ENCODE measurements at regions not wholly inside any gene's neighbourhood (a gene's known extent, or its start where the extent isn't known, plus 50 kb on each side); places are given as distances from the start of the nearest gene placed in this dataset.

DNA sequence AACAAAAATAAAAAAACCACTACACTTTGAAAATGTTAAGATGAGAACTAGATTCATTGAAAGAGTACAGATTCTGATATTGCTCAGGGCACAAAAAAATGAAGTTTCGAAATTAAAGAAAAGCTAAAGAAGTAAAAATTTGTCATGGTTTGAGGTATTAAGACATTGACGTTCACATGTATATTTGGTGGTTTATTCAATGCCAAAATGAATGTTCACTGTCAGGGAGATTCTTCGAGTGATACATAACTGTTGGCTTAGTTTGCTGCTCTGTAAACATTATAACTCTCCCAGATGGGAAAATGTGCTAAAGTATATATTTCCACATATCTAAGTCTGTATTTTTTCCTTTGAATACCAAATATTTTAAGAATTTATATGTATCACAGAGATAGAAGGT is 345.0 kb downstream of the SEMA3D start:
- H3K27me3 ChIP-seq (ENCODE audit: insufficient read depth, low read length) = no peaks in the 10 kb centered on the region
- DNase-seq (ENCODE audit: low read depth, low spot score) (no peak), ATAC-seq (no peak)
- CTCF ChIA-PET = no interaction called here
- no peak overlapping the region for H3K4me2 ChIP-seq (ENCODE audit: low read length)
- no peaks in the 10 kb centered on the region for H3K4me1 ChIP-seq (ENCODE audit: control insufficient read depth in 1 of 2, insufficient read depth in 2 of 2, low read length in 2 of 2)
- RAD21 ChIA-PET (ENCODE audit: low non-redundant PET in 1 of 2, low total read pairs in 2 of 2, uncharacterized antibody in 2 of 2, unreplicated experiment in 2 of 2) = no interaction called here
- no TSS peak for BruUV-seq (replicated peaks)
- no peaks in the 10 kb centered on the region for H3K36me3 ChIP-seq (ENCODE audit: control insufficient read depth in 1 of 2, insufficient read depth in 2 of 2, low read length in 2 of 2)
- no peaks in the 10 kb centered on the region for H3K9me3 ChIP-seq (ENCODE audit: control insufficient read depth in 1 of 2, insufficient read depth in 1 of 2, low read depth in 1 of 2, low read length in 2 of 2)
- H3K79me2 ChIP-seq (ENCODE audit: insufficient read depth, low read length) = no peaks in the 10 kb centered on the region
- no peak overlapping the region for H3K27ac ChIP-seq (ENCODE audit: low read depth, low read length)
- H2AFZ ChIP-seq (ENCODE audit: low read depth, low read length, poor library complexity, severe bottlenecking) = no peak overlapping the region
- H3K9me2 ChIP-seq (ENCODE audit: insufficient read depth) = no peaks in the 10 kb centered on the region
- intact Hi-C loops (cut with micrococcal nuclease) = no loop called here
- TF ChIP-seq JUND (IDR thresholded peaks at IDR 0.05) (no peak), FOSL1 (IDR thresholded peaks at IDR 0.05; ENCODE audit: low read depth) (no peak), TCF7L2 (IDR thresholded peaks at IDR 0.05; ENCODE audit: borderline replicate concordance, extremely low read depth, insufficient read depth, insufficient read length) (no peak), RAD21 (IDR thresholded peaks at IDR 0.05; ENCODE audit: low read depth) (no peak), SIN3A (IDR thresholded peaks at IDR 0.05; ENCODE audit: low read depth) (no peak), POLR2AphosphoS5 (IDR thresholded peaks at IDR 0.05; ENCODE audit: low read depth, low read length) (no peak), YY1 (IDR thresholded peaks at IDR 0.05; ENCODE audit: extremely low read depth, insufficient replicate concordance, low read depth, low read length) (no peak), EZH2phosphoT487 (IDR thresholded peaks at IDR 0.05; ENCODE audit: borderline replicate concordance) (no peak), ZNF274 (IDR thresholded peaks at IDR 0.05; ENCODE audit: low read depth, low read length) (no peak), CBX3 (IDR thresholded peaks at IDR 0.05; ENCODE audit: low read depth) (no peak), CEBPB (IDR thresholded peaks at IDR 0.05; ENCODE audit: low read depth) (no peak), EGR1 (IDR thresholded peaks at IDR 0.05; ENCODE audit: low read depth) (no peak)
- TF ChIP-seq, protein P1, sequence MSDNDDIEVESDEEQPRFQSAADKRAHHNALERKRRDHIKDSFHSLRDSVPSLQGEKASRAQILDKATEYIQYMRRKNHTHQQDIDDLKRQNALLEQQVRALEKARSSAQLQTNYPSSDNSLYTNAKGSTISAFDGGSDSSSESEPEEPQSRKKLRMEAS (IDR thresholded peaks at IDR 0.05) = no peak
- TF ChIP-seq, protein P2, sequence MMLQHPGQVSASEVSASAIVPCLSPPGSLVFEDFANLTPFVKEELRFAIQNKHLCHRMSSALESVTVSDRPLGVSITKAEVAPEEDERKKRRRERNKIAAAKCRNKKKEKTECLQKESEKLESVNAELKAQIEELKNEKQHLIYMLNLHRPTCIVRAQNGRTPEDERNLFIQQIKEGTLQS (IDR thresholded peaks at IDR 0.05) = no peak
- TF ChIP-seq, protein P3, sequence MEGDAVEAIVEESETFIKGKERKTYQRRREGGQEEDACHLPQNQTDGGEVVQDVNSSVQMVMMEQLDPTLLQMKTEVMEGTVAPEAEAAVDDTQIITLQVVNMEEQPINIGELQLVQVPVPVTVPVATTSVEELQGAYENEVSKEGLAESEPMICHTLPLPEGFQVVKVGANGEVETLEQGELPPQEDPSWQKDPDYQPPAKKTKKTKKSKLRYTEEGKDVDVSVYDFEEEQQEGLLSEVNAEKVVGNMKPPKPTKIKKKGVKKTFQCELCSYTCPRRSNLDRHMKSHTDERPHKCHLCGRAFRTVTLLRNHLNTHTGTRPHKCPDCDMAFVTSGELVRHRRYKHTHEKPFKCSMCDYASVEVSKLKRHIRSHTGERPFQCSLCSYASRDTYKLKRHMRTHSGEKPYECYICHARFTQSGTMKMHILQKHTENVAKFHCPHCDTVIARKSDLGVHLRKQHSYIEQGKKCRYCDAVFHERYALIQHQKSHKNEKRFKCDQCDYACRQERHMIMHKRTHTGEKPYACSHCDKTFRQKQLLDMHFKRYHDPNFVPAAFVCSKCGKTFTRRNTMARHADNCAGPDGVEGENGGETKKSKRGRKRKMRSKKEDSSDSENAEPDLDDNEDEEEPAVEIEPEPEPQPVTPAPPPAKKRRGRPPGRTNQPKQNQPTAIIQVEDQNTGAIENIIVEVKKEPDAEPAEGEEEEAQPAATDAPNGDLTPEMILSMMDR (IDR thresholded peaks at IDR 0.05 in 2 of 3, conservative IDR thresholded peaks at IDR 0.05 in 1 of 3; ENCODE audit: borderline replicate concordance in 1 of 3, insufficient read depth in 1 of 3, low read depth in 2 of 3, low read length in 2 of 3) = no peak
- H4K20me1 ChIP-seq (ENCODE audit: insufficient read depth) = no peaks in the 10 kb centered on the region; the same call in 1 of the 2 replicates
- no peak overlapping the region for H3K4me3 ChIP-seq (replicated peaks in 1 of 2; ENCODE audit: low read depth in 1 of 2, low read length in 2 of 2)
- no peak overlapping the region for H3K9ac ChIP-seq (ENCODE audit: low read length)
- POLR2A ChIA-PET = no interaction called here

Data from HCT116 (cell line).